Fibroblast of the conjunctiva (primary cell): ENCODE measurements at regions not wholly inside any gene's neighbourhood (a gene's known extent, or its start where the extent isn't known, plus 50 kb on each side); places are given as distances from the start of the nearest gene placed in this dataset.
A peak's percentile ranks its signal among the peaks of the same experiment; 100 is the strongest.
"Not testable (repeated sequence)": the region's sequence is repeated elsewhere in the genome, so short reads cannot be mapped to it uniquely, and the experiment has no call there.

Experiments used
- DNase-seq: peaks from one replicate; pipeline ENCODE4 v3.0.0-alpha.2; 2010; ENCODE audit warnings: low read depth

DNA sequence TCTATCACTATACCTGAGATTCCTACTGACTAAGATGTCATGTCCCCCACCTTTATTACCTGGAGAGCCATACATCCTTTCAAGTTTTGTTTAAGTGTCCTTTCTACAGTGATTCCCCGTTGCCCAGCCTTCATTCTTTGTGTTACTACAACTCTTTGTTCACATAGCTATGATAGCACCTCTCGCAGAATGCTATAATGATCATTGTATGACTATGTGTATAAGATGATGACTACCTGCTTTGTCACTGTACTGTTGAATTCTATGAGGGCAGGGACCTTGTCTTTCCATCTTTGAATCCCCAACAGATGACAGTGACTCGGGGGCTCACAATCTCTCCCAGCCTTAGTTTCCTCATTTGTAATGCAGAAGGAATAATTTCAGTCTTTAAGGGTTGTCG is 361.2 kb downstream of the NPR3 start:
- DNase-seq, result no peak

DNA sequence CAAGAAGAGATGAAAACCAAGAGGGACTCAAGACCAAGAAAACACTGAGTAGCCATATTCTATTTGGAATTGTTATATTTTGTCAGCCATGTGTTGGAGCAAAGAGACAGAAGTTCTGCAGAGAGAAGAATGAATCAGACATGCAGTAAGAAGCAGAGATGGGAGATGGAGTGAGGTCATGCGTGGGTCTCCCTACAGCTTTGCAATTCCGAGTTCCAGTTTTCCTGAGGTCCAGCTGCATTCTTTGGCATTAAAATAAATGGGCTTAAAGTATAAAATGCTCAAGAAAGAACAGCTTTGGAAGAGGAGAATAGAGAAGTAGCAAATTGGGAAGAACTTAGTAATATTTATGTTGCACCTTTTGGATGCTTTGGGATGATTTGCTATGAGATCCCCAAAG is 361.6 kb downstream of the NPR3 start:
- DNase-seq, result no peak

DNA sequence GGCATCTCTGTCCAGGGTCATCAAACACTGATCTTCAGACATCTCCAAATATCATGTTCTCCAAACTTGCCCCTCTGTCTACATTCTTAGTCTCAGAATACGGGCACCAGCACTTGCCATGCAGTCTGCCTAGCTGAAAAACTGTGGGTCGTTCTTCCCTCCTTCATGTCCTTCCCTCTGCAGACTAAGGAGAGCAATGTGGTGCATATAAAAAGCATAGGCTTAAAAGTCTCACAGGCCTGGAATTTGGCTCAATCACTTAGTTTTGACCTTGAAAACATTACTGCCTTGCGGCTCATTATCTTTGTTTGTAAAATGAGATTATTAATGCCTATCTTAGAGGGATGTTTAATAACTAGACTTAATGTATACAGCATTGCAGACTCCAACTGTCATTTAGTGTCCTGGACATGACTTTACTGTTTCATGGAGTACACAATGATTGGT is 362.8 kb downstream of the NPR3 start:
- no peak for DNase-seq

DNA sequence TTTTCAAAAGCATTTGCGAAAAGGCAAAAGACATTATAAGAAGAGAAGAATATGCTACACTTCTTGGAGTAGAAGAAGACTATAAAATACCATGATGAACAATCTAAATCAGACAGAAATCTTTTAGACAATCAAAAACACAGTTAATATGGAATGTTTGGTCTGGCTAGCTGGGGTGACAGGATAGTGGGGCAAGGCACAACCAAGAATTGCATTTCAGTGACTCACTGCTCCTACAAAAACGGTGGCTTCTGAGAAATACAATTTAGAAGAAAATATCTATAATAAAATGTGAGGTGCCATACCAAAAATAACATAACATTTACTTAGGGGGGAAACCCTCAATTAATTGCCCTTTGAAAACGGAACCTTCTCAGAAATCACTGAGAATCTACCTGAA is 363.4 kb downstream of the NPR3 start:
- no peak for DNase-seq

DNA sequence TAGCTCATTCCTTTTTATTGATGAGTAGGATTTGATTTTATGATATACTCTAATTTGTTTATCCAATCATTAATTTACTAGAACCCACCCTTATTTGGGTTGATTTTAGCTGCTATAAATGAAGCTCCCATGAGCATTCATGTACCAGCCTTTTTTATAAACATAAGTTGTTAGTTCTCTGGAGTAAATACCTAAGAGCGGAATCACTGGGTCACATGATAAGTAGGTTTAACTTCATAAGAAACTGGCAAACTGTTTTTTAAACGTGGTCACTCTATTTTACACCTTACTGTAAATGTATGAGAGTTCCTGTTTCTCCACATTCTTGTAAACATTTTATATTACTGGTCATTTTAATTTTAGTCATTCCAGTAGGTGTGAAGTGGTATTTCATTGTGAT is 364.6 kb downstream of the NPR3 start:
- DNase-seq, result no peak

DNA sequence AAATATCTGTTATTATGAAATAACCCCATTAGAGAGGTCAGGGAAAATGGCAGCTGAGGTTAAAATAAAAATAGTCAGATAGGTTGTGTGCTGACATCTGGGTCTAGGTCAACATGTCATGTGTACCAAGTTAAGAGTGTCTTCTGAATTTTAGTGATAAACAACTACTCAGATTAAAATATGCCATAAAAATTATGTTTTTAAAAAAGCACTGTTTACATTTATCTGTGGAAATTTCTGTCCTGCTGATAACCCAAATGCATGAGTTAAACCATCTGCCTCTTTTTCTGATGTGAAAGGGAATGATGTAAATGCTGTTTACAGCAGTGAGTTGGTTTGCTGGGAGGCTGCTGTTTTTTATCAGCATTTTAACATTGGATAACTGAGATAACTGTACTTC is 361.2 kb upstream of the TARS1 start:
- no peak for DNase-seq

DNA sequence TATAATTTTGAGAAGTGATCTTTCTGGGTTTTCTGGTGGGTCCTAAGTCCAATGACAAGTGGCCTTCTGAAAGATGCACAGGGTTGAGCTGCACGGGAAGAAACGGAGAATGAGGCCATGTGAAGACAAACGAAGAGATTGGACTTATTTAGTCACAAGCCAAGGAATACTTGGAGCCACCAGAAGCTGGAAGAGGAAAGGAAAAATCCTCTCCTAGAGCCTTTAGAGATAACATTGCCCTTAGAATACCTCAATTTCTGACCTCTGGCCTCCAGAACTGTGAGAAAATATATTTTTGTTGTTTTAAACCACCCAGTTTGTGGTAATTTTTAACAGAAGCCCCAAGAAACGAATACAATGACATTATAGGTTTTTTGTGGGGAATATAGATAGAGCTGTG is 360.5 kb upstream of the TARS1 start:
- DNase-seq, result no peak

DNA sequence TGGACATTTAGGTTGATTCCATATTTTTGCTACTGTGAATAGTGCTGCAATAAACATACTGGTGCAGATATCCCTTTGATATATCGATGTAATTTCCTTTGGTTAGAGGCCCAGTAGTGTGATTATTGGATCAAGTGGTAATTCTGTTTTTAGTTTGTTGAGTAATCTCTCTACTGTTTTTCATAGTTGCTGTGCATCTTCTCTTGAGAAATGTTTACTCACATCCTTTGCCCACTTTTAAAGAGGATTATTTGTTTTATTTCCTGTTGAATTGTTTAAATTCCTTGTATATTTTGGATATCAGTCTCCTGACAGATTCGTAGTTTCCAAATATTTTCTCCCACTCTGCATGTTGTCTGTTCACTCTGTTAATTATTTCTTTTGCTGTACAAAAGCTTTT is 352.6 kb upstream of the TARS1 start:
- DNase-seq, result no peak

DNA sequence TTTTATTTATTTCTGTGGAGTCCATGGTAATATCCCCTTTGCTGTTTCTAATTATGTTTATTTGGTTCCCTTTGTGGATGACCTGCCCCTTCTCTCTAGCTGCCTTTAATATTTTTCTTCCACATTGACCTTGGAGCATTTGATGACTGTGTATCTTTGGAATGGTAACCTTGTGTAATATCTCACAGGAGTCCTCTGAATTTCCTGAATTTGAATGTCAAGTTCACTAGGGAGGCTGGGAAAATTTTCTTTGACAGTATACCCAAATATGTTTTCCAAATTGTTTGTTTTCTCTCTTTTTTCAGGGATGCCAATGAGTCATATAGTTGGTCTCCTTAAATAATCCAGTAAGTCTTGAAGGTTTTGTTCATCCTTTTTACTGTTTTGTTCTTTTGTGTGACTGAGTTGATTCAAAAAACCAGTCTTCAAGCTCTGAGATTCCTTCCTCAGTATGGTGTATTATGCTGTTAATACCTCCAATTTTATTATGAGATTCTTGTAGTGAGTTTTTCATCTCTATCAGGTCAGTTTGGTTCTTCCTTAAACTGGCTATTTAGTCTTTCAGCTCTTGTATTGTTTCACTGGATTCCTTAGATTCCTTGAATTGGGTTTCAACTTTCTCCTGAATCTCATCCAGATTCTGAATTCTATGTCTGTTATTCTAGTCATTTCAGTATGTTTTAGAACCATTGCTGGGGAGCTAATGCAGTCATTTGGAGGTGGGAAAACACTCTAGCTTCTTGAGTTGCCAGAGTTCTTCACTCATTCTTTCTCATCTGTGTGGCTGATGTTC is 349.0 kb upstream of the TARS1 start:
- peak; percentile 16 for DNase-seq

DNA sequence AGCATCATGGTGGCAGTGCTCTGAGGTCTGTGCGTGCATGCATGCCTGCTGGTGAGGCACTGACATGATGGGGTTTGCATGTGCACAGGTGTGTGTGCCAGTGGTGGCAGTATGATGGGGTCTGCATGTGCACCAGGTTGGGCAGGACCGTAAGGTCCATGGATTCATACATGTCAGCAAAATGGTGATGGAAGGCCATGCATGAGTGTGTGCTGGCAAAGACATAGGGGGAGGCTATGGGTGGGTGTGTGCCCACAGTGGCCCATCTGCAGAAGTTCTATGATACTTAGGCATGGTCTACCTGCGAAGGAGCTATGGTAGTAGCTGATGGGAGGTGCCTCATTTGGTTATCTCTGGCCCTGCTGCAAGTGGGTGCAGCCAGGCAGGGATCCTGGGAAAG is 348.0 kb upstream of the TARS1 start:
- DNase-seq, result no peak

DNA sequence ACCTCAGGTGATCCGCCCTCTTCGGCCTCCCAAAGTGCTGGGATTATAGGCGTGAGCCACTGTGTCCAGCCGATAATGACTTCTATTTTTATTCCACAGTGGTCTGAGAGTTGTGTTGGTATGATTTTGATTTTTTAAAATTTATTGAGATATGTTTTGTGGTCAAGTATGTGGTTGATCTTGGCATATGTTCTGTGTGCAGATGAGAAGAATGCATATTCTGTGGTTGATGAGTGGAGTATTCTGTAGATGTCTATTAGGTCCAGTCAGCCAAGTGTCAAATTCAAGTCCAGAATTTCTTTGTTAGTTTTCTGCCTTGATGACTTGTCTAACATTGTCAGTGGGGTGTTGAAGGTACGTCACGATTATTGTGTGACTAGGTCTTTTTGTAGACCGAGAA is 338.2 kb upstream of the TARS1 start:
- DNase-seq, result no peak

DNA sequence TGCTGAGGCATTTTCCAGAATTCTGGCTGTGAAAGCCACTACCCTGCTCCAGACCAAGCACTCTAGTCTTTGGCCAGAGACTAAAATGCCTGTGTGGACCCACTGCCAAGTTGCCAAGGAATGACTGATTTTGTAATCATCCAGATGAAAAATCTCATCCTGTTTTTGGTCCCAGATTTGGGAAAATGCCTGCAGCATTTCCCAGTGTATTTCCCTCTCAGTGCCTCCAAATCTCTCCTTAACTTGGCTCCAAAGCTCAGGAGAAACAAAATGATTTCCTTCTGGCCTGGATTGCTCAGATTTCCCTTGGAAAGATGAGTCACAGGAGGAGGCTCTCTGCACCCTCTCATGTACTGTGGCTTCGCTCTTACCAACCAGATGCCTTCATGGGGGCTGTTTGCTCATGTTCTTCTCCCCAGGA is 335.2 kb upstream of the TARS1 start:
- DNase-seq, result no peak

DNA sequence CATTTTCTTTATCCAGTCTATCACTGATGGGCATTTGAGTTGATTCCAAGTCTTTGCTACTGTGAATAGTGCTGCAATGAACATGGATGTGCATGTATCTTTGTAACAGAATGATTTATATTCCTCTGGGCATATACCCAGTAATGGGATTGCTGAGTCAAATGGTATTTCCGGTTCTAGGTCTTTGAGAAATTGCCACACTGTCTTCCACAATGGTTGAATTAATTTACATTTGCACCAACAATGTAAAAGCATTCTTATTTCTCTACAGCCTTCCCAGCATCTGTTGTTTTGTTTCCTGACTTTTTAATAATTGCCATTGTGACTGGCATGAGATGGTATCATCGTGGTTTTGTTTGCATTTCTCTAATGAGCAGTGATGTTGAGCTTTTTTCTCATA is 330.3 kb upstream of the TARS1 start:
- DNase-seq, result not testable (repeated sequence)

DNA sequence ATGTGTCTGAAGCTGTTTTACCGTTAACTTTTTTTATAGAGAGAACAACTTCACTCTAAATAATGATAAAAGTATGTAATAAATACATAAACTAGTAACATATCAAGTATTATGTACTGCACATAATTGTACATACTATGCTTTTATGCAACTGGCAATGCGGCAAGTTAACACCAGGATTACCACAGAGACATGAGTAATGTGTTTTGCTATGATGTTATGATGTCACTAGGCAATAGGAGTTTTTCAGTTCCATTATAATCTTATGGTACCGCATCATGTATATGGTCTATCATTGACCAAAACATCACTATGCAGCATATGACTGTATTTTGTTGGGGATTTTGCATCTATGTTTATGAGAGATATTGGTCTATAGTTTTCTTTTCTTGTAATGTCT is 326.4 kb upstream of the TARS1 start:
- DNase-seq, result no peak

DNA sequence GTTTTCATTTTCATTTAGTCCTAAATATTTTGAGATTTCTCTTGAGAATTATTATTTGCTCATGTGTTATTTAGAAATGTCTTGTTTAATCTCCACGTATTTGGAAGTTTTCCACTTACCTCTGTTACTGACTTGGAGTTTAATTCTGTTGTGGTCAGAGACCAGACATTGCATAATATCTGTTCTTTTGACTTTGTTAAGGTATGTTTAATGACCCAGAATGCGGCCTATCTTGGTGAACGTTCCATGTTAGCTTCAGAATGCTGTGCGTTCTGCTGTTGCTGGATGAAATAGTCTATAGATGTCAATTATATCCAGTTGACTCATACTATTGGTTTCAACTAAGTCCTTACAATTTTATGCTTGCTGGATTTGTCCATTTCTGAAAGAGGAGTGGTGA is 325.3 kb upstream of the TARS1 start:
- no peak for DNase-seq

DNA sequence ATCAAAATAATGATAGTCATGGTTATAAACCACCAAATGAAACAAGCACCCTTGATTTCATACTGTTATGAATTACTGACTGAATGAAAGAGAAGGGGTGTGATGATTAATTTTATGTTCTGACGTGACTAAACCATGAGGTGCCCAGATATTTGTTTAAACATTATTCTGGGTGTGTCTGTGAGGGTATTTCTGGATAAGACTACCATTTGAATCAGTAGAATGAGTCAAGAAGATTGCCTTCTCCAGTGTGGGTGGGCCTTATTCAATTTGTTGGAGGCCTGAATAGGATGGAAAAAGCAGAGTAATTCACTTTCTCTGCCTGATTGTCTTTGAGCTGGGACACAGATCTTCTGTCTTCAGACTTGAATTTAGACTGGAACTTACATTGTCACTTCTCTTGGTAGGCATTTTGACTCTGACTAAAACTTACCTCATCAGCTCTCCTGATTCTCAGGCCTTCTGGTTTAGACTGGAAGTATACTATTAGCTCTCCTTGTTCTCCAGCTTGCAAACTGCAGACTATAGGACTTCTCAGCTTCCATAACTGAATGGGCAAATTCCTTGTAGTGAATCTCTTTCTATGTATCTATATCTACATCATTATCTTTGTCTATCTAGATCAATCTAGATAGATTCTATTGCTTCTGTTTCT is 321.9 kb upstream of the TARS1 start:
- no peak for DNase-seq

DNA sequence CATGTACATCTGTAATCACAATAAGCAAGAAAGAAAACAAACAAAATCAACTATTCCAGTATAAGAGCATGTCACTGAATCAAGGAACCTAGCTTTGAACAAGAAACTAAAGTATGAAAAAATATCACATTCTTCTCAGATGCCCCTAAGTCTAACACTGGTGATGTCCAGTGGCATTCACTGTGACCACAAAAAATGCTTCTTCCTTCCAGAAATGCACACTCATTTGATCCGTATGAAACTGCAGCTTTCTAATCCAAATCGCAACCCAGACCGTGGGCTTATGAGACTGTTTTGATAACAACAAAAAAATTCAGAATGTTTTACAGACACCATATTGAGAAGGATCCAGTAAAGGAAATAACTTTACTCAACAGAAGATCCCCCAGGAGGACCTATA is 320.1 kb upstream of the TARS1 start:
- DNase-seq, result peak; percentile 12

DNA sequence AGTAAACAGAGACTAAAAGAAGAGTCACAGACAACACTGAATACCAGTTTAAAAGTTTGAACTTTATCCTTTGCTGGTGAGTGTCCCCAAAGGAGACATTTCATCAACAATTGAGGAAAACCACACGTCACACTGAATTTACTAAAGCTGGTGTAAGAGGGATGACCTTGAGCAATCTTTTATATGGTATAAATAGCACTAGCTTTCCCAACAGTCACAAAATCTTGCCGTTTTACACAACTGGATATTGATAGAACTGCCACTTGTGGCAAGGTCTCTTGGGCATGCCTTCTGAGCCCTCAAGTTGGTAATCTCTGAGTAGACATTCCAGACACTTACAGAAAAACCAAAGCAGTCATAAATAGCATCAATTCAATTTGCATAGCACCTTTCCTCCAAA is 311.5 kb upstream of the TARS1 start:
- DNase-seq, result no peak

DNA sequence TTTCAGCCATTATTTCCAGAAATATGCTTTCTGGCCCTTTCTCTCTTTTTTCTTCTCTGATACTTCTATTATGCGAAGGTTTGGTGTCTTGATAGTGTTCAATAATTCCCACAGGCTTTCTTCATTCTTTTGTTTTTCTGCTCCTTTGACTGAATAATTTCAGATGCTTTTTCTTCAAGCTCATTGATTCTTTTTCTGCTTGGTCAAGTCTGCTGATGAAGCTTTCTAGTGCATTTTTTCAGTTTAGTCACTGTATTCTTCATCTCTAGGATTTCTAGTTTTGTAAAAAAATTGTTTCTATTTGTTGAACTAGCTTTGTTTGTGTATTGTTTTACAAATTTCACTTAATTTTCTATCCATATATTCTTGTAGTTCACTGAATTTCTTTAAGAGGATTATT is 304.0 kb upstream of the TARS1 start:
- DNase-seq, result no peak

DNA sequence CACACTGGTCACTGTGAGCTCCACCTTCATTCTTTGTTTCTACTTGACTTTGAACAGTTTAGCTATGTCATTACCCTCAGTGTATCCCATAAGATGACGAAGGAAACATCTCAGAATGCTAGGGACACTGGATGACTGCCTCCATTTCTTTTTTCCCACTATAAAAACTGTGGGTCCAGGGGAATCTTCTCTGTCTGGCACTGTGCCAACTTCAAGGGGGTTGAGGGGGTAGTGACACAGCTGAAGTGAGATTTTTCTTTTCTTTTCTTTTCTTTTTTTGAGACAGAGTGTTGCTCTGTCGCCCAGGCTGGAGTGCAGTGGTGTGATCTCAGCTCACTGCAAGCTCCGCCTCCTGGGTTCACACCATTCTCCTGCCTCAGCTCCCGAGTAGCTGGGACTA is 302.6 kb upstream of the TARS1 start:
- DNase-seq, result not testable (repeated sequence)

DNA sequence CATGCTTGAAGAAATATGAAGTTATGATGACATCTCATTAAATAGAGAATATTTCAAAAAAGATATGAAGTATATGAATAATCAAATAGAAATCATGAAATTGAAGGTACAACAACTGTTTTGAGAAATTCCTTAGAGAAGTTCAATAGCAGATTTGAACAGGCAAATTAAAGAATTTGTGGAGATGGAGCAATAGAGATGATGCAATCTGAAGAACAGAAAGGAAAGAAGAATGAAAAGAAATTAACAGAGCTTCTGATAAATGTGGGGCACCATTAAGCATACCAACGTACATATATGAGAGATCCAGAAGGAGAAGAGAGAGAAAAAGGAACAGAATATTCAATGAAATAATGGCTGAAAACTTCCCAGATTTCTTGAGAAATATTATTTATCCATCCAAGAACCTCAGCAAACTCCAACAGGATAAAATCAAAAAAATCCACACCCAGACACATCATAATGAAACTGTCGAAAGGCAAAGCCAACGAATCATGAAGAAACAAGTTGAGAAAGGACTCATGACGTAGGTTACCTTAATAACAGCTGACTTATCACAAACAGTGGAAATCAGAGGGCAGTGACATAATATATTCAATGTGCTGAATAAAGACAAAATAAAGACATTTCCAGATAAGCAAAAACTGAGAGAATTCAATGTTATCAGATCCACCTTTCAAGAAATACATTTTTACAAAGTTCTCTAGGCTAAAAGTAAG is 297.2 kb upstream of the TARS1 start:
- no peak for DNase-seq

DNA sequence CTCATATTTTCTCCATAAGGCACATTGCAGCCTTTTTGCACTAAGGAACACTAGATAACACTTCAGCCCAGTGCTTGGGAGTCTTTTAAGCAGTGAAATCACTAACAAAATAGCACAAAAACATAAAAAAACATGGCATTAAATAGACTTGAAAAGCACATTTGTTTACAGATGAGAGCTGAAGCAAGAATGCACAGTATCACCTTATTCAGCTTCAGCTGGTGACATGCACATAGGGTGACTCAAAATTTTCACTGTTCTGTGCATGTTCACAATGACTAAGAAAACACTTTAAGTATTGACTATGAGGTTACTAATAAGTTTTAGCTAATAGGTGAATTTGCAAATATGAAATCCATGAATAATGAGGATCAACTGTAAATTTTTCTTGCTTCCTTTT is 293.9 kb upstream of the TARS1 start:
- no peak for DNase-seq

DNA sequence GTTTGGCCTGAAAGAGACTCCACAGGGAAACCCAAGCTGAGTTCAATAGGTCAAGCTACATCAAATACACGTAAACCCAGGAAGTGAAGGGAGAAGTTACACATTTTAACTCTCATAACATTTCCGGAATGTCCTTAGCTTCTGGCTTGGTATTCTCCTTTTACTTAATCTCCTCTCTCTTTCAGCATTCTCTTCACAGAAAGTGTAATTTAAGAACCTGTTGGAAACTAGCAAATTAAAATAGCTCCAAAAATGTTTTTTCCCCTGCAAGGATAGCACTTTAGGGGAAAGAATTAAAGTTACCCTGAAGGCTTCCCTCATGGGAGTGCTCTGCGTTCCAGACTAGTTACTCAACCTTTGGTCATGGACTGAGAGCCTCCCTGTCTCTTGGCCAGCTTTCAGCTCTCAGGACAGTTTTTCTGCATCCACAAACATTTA is 292.7 kb upstream of the TARS1 start:
- peak; percentile 83 for DNase-seq
